Breast epithelium (tissue), 4 donors: ENCODE measurements at regions not wholly inside any gene's neighbourhood (a gene's known extent, or its start where the extent isn't known, plus 50 kb on each side); places are given as distances from the start of the nearest gene placed in this dataset.
A peak's percentile ranks its signal among the peaks of the same experiment; 100 is the strongest.

Experiments used
- DNase-seq, 2 donors: peaks; one replicate each; pipeline ENCODE4 v3.0.0-alpha.2; 2019; ENCODE audit warnings: low spot score in 2 of 2
- H3K27ac ChIP-seq, 2 donors: fragments of 200-600 bp; sonication (generic) in 1 of 2; one replicate each; pipeline ENCODE4 v1.5.1; 2016 to 2019; ENCODE audit warnings: mild to moderate bottlenecking in 1 of 2
- H3K27me3 ChIP-seq, 2 donors: fragments of 200-600 bp; sonication (generic) in 1 of 2; one replicate each; pipeline versions ENCODE4 v1.5.1 to v1.6.0; 2017 to 2019; ENCODE audit warnings: control low read depth in 1 of 2, mild to moderate bottlenecking in 1 of 2
- H3K36me3 ChIP-seq: fragments of 200-600 bp; one replicate; pipeline ENCODE4 v1.5.1; 2019
- H3K4me1 ChIP-seq, 2 donors: fragments of 200-600 bp; sonication (generic); one replicate each; pipeline ENCODE4 v1.5.1; 2016 to 2019; ENCODE audit warnings: control low read depth in 1 of 2
- H3K4me3 ChIP-seq, 3 donors: fragments of 200-600 bp; sonication (generic); 1 replicate in 2 of 3; 2 replicates in 1 of 3; pipeline ENCODE4 v1.5.1; 2016 to 2019; ENCODE audit warnings: mild to moderate bottlenecking in 3 of 3, moderate library complexity in 2 of 3
- H3K9me3 ChIP-seq, 2 donors: fragments of 200-600 bp; sonication (generic) in 1 of 2; one replicate each; pipeline ENCODE4 v1.5.1; 2016 to 2019; ENCODE audit warnings: control low read depth in 1 of 2
- CTCF ChIP-seq, 3 donors: fragments of 450-650 bp; IDR thresholded peaks; one replicate each; pipeline ENCODE4 v1.5.1; 2016 to 2017; ENCODE audit warnings: antibody characterized with exemption in 3 of 3, mild to moderate bottlenecking in 3 of 3, moderate library complexity in 3 of 3
- POLR2A ChIP-seq: fragments of 450-650 bp; IDR thresholded peaks from one replicate; pipeline ENCODE4 v1.6.1; 2016; ENCODE audit warnings: antibody characterized with exemption, mild to moderate bottlenecking, moderate library complexity
- POLR2AphosphoS5 ChIP-seq, 3 donors: sonication (generic); formaldehyde crosslinking; IDR thresholded peaks; one replicate each; pipeline ENCODE4 v1.6.1; 2017; ENCODE audit warnings: antibody characterized with exemption in 3 of 3
- intact Hi-C: fragments of 100-400 bp; cut with DNase I; formaldehyde crosslinking; loops from one replicate; pipeline ENCODE4 v1.15.1; 2023; ENCODE audit warnings: low total_unique reads

DNA sequence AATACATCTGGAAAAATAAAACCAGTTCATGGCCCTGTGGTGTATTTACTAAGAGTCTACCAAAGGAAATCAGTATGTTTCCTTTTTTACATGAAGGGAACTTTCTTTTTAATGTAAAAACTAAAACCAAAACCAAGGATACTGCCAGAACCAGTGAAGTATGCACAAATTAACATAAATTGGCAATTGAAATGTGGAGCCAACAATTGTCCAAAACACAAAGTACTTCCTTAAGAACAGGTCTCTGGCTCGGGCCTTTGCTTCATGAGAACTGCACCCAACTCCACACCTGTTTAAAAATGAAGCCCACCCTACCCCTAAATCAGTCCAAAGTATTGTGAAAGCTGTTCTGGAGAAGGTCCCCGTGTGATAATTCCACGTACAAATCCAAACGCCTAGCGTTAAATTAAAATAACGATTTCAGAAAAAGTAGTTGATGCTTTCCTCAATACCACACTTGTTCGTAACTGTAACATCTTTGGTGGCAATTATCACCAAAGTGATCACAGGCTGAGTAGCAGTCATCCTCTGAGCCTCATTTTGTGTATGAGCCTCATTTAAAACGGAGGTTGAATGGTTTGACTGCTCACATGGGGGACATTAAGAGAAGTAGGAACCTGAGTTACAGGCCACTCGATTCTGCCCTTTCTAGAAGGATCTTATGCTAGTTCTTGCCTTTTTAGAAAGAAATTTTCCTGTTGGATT, 93.0 kb downstream of the GEMIN8 start:
- Histone ChIP-seq H3K4me3 (peak overlapping the region in 1 of 3 donors; percentile 63), H3K4me1 (no peaks in the 10 kb centered on the region), H3K9me3 (no peaks in the 10 kb centered on the region), H3K36me3 (no peaks in the 10 kb centered on the region), H3K27ac (peak overlapping the region; percentile 28 to 61), H3K27me3 (peaks cover 2 to 56% of the 10 kb centered on the region in 2 donors)
- no peak for TF ChIP-seq CTCF (IDR thresholded peaks at IDR 0.05)
- TF ChIP-seq POLR2AphosphoS5 (IDR thresholded peaks at IDR 0.05): no peak
- no peak for TF ChIP-seq POLR2A
- intact Hi-C loops: no loop called here
- DNase-seq: no peak

- intact Hi-C loops: no loop called here
- Histone ChIP-seq H3K36me3 (no peaks in the 10 kb centered on the region), H3K27me3 (peaks cover 2 to 53% of the 10 kb centered on the region in 2 donors), H3K9me3 (no peaks in the 10 kb centered on the region), H3K4me1 (no peaks in the 10 kb centered on the region), H3K27ac (no peak overlapping the region), H3K4me3 (no peak overlapping the region)
- DNase-seq: no peak
- no peak for TF ChIP-seq POLR2AphosphoS5 (IDR thresholded peaks at IDR 0.05)
- no peak for TF ChIP-seq CTCF (IDR thresholded peaks at IDR 0.05)
- TF ChIP-seq POLR2A: no peak
Observed at GRCh38 chrX:13934731-13935130, 95.0 kb downstream of the GEMIN8 start.

DNA sequence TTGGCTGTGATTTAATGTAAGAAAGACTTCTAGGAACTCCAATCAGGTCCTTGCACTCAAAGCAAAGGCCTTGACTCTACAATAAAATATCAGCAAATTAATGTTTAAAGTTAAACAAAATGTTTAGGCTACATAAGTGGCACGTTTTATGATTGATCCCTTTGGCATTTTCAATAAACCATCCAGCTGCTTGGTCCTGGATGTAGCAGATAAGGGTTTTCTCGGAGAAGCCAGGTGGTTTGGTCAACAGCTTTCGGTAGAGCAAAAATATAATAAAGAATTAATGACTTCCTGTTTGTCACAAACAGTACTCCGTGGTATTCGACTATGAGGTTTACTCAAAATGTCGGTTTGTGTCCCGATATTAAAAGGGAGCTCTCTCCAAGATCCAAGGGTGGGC, 95.8 kb downstream of the GEMIN8 start:
- intact Hi-C loops: no loop called here
- Histone ChIP-seq H3K4me1 (no peaks in the 10 kb centered on the region), H3K27ac (no peak overlapping the region), H3K27me3 (peaks cover 2 to 46% of the 10 kb centered on the region in 2 donors), H3K4me3 (no peak overlapping the region), H3K36me3 (no peaks in the 10 kb centered on the region), H3K9me3 (no peaks in the 10 kb centered on the region)
- TF ChIP-seq CTCF (IDR thresholded peaks at IDR 0.05): no peak
- TF ChIP-seq POLR2AphosphoS5 (IDR thresholded peaks at IDR 0.05): no peak
- TF ChIP-seq POLR2A: no peak
- DNase-seq: no peak

DNA sequence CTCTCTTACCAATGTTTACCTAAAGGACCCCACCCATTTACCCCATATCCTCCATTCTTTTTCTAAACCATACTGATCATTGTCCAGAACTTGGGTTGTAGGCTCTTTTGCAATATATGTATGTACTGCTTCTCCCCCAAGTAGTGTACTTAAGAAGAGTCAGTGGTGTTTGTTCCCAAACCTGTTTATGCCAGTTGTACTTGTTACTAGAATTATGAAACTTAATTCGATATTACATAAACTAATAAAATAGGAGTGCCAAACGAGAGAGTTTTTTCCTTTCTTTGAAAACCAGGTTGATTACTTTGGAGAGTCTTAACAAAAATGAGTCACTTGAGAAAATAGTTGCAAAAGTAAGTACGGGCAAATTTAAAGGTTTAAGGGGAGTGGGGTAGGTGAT, 96.3 kb downstream of the GEMIN8 start:
- intact Hi-C loops: no loop called here
- Histone ChIP-seq H3K36me3 (no peaks in the 10 kb centered on the region), H3K27me3 (peaks cover 2 to 46% of the 10 kb centered on the region in 2 donors), H3K4me1 (no peaks in the 10 kb centered on the region), H3K4me3 (no peak overlapping the region), H3K9me3 (no peaks in the 10 kb centered on the region), H3K27ac (no peak overlapping the region)
- DNase-seq: no peak
- no peak for TF ChIP-seq POLR2AphosphoS5 (IDR thresholded peaks at IDR 0.05)

DNA sequence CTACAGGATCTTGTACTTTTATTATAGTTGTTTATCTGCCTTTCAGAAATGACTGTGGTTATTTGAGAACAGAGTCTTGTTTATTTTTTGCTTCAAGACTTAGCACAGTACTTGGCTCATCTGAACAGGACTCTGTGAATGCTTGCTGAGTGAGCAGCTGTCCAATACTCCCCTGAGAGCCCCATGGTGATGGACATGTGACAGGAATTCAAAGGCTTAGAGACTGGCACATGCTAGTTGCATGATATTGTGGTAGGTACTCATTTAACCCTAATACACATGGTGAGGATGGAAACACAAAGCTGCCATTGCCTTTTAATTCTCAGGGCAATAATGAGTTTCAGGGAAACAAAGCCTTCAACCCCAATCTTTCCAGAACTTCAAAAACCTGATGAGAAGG, 97.3 kb downstream of the GEMIN8 start:
- H3K36me3 ChIP-seq: no peaks in the 10 kb centered on the region
- no peak for DNase-seq
- H3K27me3 ChIP-seq: peaks cover 0 to 37% of the 10 kb centered on the region in 2 donors
- H3K27ac ChIP-seq: peak overlapping the region; percentile 30 to 44
- no peak overlapping the region for H3K4me3 ChIP-seq
- H3K9me3 ChIP-seq: no peaks in the 10 kb centered on the region
- no peaks in the 10 kb centered on the region for H3K4me1 ChIP-seq
- intact Hi-C loops: no loop called here
- TF ChIP-seq CTCF (IDR thresholded peaks at IDR 0.05) (no peak), POLR2AphosphoS5 (IDR thresholded peaks at IDR 0.05) (no peak), POLR2A (no peak)
